ENCODE measurements at regions not wholly inside any gene's neighbourhood (a gene's known extent, or its start where the extent isn't known, plus 50 kb on each side); places are given as distances from the start of the nearest gene placed in this dataset.

GRCh38 chr12:107396991-107397390 lies 288.6 kb upstream of the PWP1 start:
- TF ChIP-seq EZH2phosphoT487 (IDR thresholded peaks at IDR 0.05; ENCODE audit: insufficient read depth, low read depth): no peak
- TF ChIP-seq EZH2 (IDR thresholded peaks at IDR 0.05; ENCODE audit: insufficient read depth, poor library complexity, severe bottlenecking): no peak

Data from GM23248 (cell line).